Activated CD4-positive, alpha-beta T cell treated with anti-CD3 and anti-CD28 coated beads, Interleukin-2, amount 10 ng/mL, durations not matched to agents 7 days and 5 days (primary cell): ENCODE measurements at regions not wholly inside any gene's neighbourhood (a gene's known extent, or its start where the extent isn't known, plus 50 kb on each side); places are given as distances from the start of the nearest gene placed in this dataset.
A peak's percentile ranks its signal among the peaks of the same experiment; 100 is the strongest.
"Not testable (repeated sequence)": the region's sequence is repeated elsewhere in the genome, so short reads cannot be mapped to it uniquely, and the experiment has no call there.

Experiments
- CTCF ChIA-PET: fragments of 350-600 bp; sonication (Branson Sonifier 250); formaldehyde crosslinking; loops from one replicate; lab custom pipeline; 2021; ENCODE audit warnings: antibody characterized with exemption; lab: Charles Lee
- POLR2A ChIA-PET: fragments of 350-600 bp; sonication (Branson Sonifier 250); formaldehyde crosslinking; loops from one replicate; lab custom pipeline; 2021; ENCODE audit warnings: antibody characterized with exemption; lab: Charles Lee
- DNase-seq: peaks from one replicate; pipeline ENCODE4 v3.0.0-alpha.2; 2020
- H3K27ac Mint-ChIP-seq: one replicate; pipeline ENCODE4 v1.8.0; 2021; ENCODE audit warnings: mild to moderate bottlenecking, moderate library complexity, mixed read lengths
- H3K27me3 Mint-ChIP-seq: one replicate; pipeline ENCODE4 v1.8.0; 2021; ENCODE audit warnings: mixed read lengths
- H3K36me3 Mint-ChIP-seq: one replicate; pipeline ENCODE4 v1.8.0; 2021; ENCODE audit warnings: low read depth, mixed read lengths
- H3K4me1 Mint-ChIP-seq: one replicate; pipeline ENCODE4 v1.8.0; 2021; ENCODE audit warnings: mixed read lengths
- H3K4me3 Mint-ChIP-seq: one replicate; pipeline ENCODE4 v1.8.0; 2021; ENCODE audit warnings: mild to moderate bottlenecking, moderate library complexity, mixed read lengths
- H3K9me3 Mint-ChIP-seq: one replicate; pipeline ENCODE4 v1.8.0; 2021; ENCODE audit warnings: mixed read lengths

DNA sequence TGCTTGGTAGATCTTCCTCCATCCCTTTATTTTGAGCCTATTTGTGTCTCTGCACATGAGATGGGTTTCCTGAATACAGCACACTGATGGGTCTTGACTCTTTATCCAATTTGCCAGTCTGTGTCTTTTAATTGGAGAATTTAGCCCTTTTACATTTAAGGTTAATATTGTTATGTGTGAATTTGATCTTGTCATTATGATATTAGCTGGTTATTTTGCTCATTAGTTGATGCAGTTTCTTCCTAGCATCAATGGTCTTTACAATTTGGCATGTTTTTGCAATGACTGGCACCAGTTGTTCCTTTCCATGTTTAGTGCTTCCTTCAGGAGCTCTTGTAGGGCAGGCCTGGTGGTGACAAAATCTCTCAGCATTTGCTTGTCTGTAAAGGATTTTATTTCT lies 72.4 kb downstream of the HNRNPD start:
- H3K4me1 Mint-ChIP-seq, H3K36me3 Mint-ChIP-seq, H3K4me3 Mint-ChIP-seq, H3K9me3 Mint-ChIP-seq, CTCF ChIA-PET, DNase-seq, POLR2A ChIA-PET, H3K27ac Mint-ChIP-seq: not testable (repeated sequence)
- peaks cover 26% of the 10 kb centered on the region for H3K27me3 Mint-ChIP-seq

DNA sequence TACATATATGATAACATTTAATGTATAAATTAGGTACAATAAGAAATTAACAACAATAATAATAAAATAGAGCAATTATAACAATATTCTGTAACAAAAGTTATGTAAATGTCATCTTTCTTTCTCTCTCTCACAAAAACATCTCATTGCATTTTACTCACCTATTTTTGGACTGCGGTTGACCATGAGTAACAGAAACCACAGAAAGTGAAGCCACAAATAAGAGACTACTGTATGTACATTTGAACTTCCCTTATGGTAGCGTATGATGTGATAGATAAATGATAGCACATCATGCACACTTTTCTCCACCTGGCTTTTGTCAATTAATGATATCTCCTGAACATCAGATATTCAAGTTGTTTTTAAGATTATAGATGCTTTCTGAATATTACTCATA lies 80.5 kb downstream of the HNRNPD start:
- Mint-ChIP-seq H3K9me3 (no peaks in the 10 kb centered on the region), H3K4me3 (no peak overlapping the region), H3K27ac (no peak overlapping the region), H3K36me3 (no peaks in the 10 kb centered on the region), H3K27me3 (peaks cover 15% of the 10 kb centered on the region), H3K4me1 (peaks cover 10% of the 10 kb centered on the region)
- POLR2A ChIA-PET: no interaction called here
- DNase-seq: peak; percentile 55
- CTCF ChIA-PET: no interaction called here

DNA sequence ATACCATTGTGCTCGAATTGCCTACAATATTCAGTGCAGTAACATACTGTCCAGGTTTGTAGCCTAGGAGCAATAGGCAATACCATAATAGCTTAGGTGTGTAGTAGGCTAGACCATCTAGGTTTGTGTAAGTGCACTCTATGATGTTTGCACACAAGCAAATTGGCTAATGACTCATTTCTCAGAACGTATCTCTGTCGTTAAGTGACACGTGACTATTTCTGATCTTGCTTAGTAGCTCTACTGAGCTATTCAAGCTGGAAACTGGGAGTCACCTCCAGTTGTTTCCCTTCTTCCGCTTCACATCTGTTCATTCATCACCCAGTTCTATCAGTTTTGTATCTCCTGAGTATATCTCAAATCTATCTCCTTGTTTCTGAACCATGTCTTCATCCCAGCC lies 86.1 kb downstream of the HNRNPD start:
- Mint-ChIP-seq H3K4me1 (peaks cover 15% of the 10 kb centered on the region), H3K36me3 (no peaks in the 10 kb centered on the region), H3K4me3 (no peak overlapping the region), H3K27me3 (peaks cover 18% of the 10 kb centered on the region), H3K27ac (no peak overlapping the region), H3K9me3 (no peaks in the 10 kb centered on the region)
- ChIA-PET CTCF (interaction anchor here (1.3 kb wide), 1 partner anchor 68 kb away, joined by 3 read pairs; no protein-coding TSS in a partner anchor), POLR2A (no interaction called here)
- DNase-seq: no peak

DNA sequence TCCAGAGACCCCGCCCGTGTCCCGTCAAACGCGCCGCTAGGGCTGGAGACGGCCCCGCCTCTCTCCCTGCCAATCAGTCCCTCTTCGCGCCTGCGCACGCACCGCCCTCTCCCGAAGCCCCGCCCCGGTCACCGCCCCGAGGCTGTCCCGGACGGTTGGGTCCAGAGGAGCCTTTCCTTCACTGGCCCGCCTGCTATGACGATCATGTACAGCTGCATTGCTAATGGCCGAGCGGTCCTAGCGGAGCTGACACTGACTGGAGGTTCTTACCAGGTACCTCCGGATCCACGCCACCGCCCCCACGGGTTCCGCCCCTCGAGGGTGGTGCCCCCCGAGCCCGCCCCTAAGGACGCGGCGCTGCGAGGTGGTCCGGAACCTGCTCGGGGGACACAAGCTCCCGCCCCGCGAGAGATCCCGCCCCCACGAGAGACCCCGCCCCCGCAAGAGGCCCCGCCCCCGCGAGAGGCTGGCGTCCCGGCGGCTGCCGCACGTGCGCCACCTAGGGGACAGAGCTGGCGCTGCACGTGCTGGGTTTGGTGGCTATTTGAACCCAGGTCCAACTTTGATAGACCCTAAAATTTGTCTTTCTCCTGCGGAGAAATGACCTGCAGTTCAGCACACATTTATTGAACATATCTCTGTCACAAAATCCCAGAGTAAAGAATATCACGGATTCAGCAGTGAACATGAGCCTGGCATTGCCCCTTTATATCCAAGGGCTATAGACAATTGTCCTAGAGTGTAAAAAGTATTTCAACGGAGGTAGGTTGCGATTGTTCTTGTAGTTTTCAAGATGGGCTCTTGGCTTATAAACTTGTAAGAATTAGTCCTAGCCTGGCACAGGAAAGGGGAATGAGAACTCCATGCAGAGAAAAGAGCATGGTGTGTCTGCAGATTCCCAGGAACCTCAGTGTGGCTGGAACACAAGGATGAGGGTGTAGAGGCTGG lies 88.7 kb downstream of the HNRNPD start:
- H3K9me3 Mint-ChIP-seq: no peaks in the 10 kb centered on the region
- DNase-seq: peak; percentile 99
- peaks cover 15% of the 10 kb centered on the region for H3K4me1 Mint-ChIP-seq
- POLR2A ChIA-PET: no interaction called here
- no peaks in the 10 kb centered on the region for H3K36me3 Mint-ChIP-seq
- H3K27ac Mint-ChIP-seq: peak overlapping the region; percentile 85
- peaks cover 16% of the 10 kb centered on the region for H3K27me3 Mint-ChIP-seq
- CTCF ChIA-PET: interaction anchor here (0.5 to 2.1 kb wide), 19 partner anchors 9 to 818 kb away, joined by 3 to 8 read pairs (median 3); partner anchors contain the start of gene HNRNPDL
- H3K4me3 Mint-ChIP-seq: peak overlapping the region; percentile 72

DNA sequence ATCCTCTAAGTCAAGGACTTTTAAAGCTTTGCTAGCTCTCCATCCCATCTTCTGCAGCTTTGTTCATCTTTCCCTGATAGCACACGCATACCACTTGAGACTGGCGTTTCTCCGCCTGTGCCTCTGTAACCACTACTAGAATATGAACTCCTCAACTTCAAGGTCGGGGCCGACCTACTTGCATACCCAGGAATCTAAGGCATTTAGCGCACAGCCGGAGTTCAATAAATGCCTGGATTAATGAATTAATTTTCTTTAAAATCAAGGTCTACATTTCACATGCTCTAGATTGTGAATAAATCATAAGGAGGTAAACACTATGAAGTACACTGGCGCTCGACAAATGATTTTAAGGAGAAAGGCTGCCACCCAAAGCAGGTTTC lies 89.3 kb downstream of the HNRNPD start:
- peak overlapping the region; percentile 72 for H3K4me3 Mint-ChIP-seq
- no peaks in the 10 kb centered on the region for H3K9me3 Mint-ChIP-seq
- ChIA-PET CTCF (interaction anchor here (0.5 to 2.1 kb wide), 17 partner anchors 8 to 817 kb away, joined by 3 to 8 read pairs (median 3); partner anchors contain the start of gene HNRNPDL), POLR2A (no interaction called here)
- peak overlapping the region; percentile 85 for H3K27ac Mint-ChIP-seq
- H3K4me1 Mint-ChIP-seq: peaks cover 15% of the 10 kb centered on the region
- peaks cover 16% of the 10 kb centered on the region for H3K27me3 Mint-ChIP-seq
- no peak for DNase-seq
- H3K36me3 Mint-ChIP-seq: no peaks in the 10 kb centered on the region

- Mint-ChIP-seq H3K27me3 (peaks cover 23% of the 10 kb centered on the region), H3K36me3 (no peaks in the 10 kb centered on the region), H3K9me3 (peaks cover 5% of the 10 kb centered on the region), H3K4me1 (peaks cover 15% of the 10 kb centered on the region), H3K27ac (no peak overlapping the region), H3K4me3 (no peak overlapping the region)
- no peak for DNase-seq
- ChIA-PET POLR2A (no interaction called here), CTCF (no interaction called here)
These were observed 90.9 kb downstream of the HNRNPD start for GRCh38 chr4:82282875-82283274.

DNA sequence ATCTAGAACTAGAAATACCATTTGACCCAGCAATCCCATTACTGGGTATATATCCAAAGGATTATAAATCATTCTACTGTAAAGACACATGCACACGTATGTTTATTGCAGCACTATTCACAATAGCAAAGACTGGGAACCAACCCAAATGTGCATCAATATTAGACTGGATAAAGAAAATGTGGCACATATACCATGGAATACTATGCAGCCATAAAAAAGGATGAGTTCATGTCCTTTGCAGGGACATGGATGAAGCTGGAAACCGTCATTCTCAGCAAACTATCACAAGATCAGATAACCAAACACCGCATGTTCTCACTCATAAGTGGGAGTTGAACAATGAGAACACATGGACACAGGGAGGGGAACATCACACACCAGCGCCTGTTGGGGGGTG lies 94.2 kb downstream of the HNRNPD start:
- DNase-seq, CTCF ChIA-PET, H3K4me1 Mint-ChIP-seq, H3K9me3 Mint-ChIP-seq, H3K27ac Mint-ChIP-seq, H3K36me3 Mint-ChIP-seq, POLR2A ChIA-PET, H3K4me3 Mint-ChIP-seq: not testable (repeated sequence)
- H3K27me3 Mint-ChIP-seq: peaks cover 29% of the 10 kb centered on the region

- peaks cover 5% of the 10 kb centered on the region for H3K9me3 Mint-ChIP-seq
- ChIA-PET POLR2A (no interaction called here), CTCF (interaction anchor here (1.2 to 1.6 kb wide), 2 partner anchors 8 kb away, joined by 3 to 6 read pairs; no protein-coding TSS in a partner anchor)
- no peaks in the 10 kb centered on the region for H3K36me3 Mint-ChIP-seq
- peaks cover 12% of the 10 kb centered on the region for H3K4me1 Mint-ChIP-seq
- DNase-seq: no peak
- peaks cover 18% of the 10 kb centered on the region for H3K27me3 Mint-ChIP-seq
- no peak overlapping the region for H3K27ac Mint-ChIP-seq
- no peak overlapping the region for H3K4me3 Mint-ChIP-seq
These were observed 97.5 kb downstream of the HNRNPD start for GRCh38 chr4:82276332-82276640.

DNA sequence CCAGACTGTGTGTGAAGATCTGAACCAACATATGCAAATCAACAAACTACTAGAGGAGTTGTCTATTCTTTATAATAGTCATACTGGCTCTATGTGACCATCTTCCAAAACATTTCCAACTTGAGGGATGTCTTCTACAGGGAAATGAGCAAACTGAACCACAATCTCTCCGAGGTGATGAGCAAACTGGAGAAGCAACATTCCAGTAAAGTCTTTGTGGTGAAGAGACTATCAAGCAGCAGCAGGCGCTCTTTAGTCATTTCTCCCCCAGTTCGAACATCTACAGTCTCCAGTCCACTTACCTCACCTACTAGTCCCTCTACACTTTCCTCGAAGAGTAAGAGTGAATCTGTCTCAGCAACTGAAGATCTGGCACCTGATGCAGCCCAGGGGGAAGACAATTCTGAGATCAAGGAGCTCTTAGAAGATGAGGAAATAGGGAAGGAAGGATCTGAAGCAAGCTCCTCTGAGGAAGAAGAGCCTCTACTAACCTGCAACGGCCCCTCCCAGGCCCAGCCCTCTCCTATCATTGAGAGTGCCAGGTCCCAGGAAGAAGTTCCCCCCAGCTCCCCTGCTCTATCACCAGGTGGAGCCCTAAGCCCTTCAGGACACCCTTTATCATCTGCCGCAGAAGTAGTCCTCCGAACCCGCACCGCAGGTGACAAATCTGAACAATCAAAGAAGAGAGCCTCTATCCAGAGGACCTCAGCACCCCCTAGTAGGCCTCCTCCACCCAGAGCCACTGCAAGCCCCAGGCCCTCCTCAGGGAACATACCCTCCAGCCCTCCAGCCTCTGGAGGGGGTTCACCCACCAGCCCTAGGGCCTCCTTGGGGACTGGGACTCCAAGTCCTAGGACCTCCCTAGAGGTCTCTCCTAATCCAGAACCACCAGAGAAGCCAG lies 98.1 kb downstream of the HNRNPD start:
- Mint-ChIP-seq H3K36me3 (no peaks in the 10 kb centered on the region), H3K9me3 (peaks cover 5% of the 10 kb centered on the region), H3K27ac (no peak overlapping the region), H3K4me3 (no peak overlapping the region), H3K27me3 (peaks cover 18% of the 10 kb centered on the region), H3K4me1 (peaks cover 12% of the 10 kb centered on the region)
- ChIA-PET POLR2A (no interaction called here), CTCF (interaction anchor here (1.6 kb wide), 1 partner anchor 9 kb away, joined by 6 read pairs; no protein-coding TSS in a partner anchor)
- no peak for DNase-seq

DNA sequence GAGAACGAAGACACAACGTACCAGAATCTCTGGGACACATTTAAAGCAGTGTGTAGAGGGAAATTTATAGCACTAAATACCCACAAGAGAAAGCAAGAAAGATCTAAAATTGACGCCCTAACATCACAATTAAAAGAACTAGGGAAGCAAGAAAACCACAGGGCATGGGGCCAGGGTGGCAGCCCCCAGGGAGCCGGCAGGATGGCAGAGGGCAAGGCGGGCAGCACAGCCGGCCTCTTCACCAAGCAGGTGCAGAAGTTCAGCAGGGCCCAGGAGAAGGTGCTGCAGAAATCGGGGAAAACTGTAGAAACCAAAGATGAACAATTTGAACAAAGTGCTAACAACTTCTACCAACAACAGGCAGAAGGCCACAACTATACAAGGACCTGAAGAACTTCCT lies 99.1 kb downstream of the HNRNPD start:
- POLR2A ChIA-PET, H3K9me3 Mint-ChIP-seq, H3K36me3 Mint-ChIP-seq, H3K27ac Mint-ChIP-seq, H3K4me3 Mint-ChIP-seq, DNase-seq: not testable (repeated sequence)
- H3K4me1 Mint-ChIP-seq: peaks cover 12% of the 10 kb centered on the region
- H3K27me3 Mint-ChIP-seq: peaks cover 18% of the 10 kb centered on the region
- CTCF ChIA-PET: interaction anchor here (2.3 kb wide), 1 partner anchor 10 kb away, joined by 5 read pairs; no protein-coding TSS in a partner anchor

DNA sequence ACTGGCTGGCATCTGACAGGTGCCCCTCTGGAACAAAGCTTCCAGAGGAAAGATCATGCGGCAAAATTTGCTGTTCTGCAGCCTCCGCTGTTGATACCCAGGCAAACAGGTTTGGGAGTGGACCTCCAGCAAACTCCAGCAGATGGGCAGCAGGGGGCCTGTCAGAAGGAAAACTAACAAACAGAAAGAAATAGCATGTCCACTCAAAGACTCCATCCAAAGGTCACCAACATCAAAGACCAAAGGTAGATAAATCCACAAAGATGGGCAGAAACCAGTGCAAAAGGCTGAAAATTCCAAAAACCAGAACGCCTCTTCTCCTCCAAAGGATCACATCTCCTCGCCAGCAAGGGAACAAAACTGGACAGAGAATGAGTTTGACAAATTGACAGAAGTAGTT lies 101.3 kb downstream of the HNRNPD start:
- H3K4me1 Mint-ChIP-seq: peaks cover 23% of the 10 kb centered on the region
- CTCF ChIA-PET, DNase-seq, H3K9me3 Mint-ChIP-seq, H3K4me3 Mint-ChIP-seq, H3K27ac Mint-ChIP-seq, POLR2A ChIA-PET, H3K27me3 Mint-ChIP-seq, H3K36me3 Mint-ChIP-seq: not testable (repeated sequence)

- H3K36me3 Mint-ChIP-seq, POLR2A ChIA-PET, H3K4me3 Mint-ChIP-seq, DNase-seq, H3K9me3 Mint-ChIP-seq, H3K27me3 Mint-ChIP-seq, H3K27ac Mint-ChIP-seq: not testable (repeated sequence)
- H3K4me1 Mint-ChIP-seq: peaks cover 24% of the 10 kb centered on the region
- CTCF ChIA-PET: interaction anchor here (0.6 kb wide), 1 partner anchor 33 kb away, joined by 4 read pairs; no protein-coding TSS in a partner anchor
These were observed 101.8 kb downstream of the HNRNPD start for GRCh38 chr4:82271915-82272480.
